ENCODE measurements at regions not wholly inside any gene's neighbourhood (a gene's known extent, or its start where the extent isn't known, plus 50 kb on each side); places are given as distances from the start of the nearest gene placed in this dataset.

DNA sequence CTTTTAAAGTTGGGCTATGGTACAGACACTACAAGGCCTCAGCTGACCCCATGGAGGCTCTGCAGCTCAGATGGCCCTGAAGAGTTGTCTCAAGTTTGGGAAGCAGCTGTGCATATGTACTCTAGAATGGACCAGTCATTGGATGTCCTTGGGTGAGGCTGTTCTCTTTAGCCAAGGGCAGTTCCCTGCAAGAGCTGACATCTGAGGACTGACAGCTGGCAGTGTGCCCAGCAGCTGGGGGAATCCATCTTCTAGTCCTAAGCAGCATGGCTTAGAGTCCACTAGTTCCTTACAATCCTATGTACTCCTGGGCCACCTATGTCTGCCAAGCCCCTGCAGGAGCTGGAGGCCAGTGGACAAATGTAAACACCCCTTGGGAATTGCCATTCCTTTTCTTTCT, 76.5 kb downstream of the C11orf91 start:
- TF ChIP-seq ZNF48 (tag by site-specific recombination; IDR thresholded peaks at IDR 0.05) (no peak), KLF16 (tag by site-specific recombination; IDR thresholded peaks at IDR 0.05) (no peak)
- TF ChIP-seq, protein P1, sequence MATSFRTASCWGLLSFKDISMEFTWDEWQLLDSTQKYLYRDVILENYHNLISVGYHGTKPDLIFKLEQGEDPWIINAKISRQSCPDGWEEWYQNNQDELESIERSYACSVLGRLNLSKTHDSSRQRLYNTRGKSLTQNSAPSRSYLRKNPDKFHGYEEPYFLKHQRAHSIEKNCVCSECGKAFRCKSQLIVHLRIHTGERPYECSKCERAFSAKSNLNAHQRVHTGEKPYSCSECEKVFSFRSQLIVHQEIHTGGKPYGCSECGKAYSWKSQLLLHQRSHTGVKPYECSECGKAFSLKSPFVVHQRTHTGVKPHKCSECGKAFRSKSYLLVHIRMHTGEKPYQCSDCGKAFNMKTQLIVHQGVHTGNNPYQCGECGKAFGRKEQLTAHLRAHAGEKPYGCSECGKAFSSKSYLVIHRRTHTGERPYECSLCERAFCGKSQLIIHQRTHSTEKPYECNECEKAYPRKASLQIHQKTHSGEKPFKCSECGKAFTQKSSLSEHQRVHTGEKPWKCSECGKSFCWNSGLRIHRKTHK (tag by site-specific recombination; IDR thresholded peaks at IDR 0.05): no peak

All from HEK293 (cell line).